A673 (cell line): ENCODE measurements at regions not wholly inside any gene's neighbourhood (a gene's known extent, or its start where the extent isn't known, plus 50 kb on each side); places are given as distances from the start of the nearest gene placed in this dataset.

Source experiments
- BruUV-seq: library from RNA; stranded (reverse); fragments of 400-500 nt; replicated peaks from 2 replicates; lab custom pipeline; 2021; lab: Mats Ljungman, UMichigan
- CTCF ChIA-PET: fragments of 300-600 bp; sonication (Branson Sonifier 250); formaldehyde crosslinking; loops from one replicate; lab custom pipeline; 2022; ENCODE audit warnings: antibody characterized with exemption; lab: Charles Lee
- POLR2A ChIA-PET: fragments of 300-600 bp; sonication (Branson Sonifier 250); formaldehyde crosslinking; loops from one replicate; lab custom pipeline; 2022; ENCODE audit warnings: antibody characterized with exemption; ENCODE audit not compliant: low non-redundant PET; lab: Charles Lee
- DNase-seq: peaks from one replicate; pipeline ENCODE4 v3.0.0-alpha.2; 2015; ENCODE audit warnings: low spot score
- H3K27ac ChIP-seq: fragments of 200-600 bp; sonication (generic); 2 replicates; pipeline ENCODE4 v1.5.1; 2016; ENCODE audit warnings: mixed run types, low read depth, mild to moderate bottlenecking, mixed read lengths, antibody characterized with exemption, low read length; ENCODE audit not compliant: poor library complexity, severe bottlenecking
- H3K27me3 ChIP-seq: fragments of 200-600 bp; sonication (generic); replicated peaks from 2 replicates; pipeline ENCODE4 v1.6.1; 2017; ENCODE audit warnings: mixed run types, low read depth, mild to moderate bottlenecking, mixed read lengths, antibody characterized with exemption, low read length; ENCODE audit not compliant: insufficient read depth, poor library complexity
- H3K36me3 ChIP-seq: fragments of 200-600 bp; sonication (generic); 2 replicates; pipeline ENCODE4 v1.6.1; 2016; ENCODE audit warnings: mixed run types, mild to moderate bottlenecking, mixed read lengths, antibody characterized with exemption, low read length; ENCODE audit not compliant: insufficient read depth, poor library complexity, severe bottlenecking
- H3K4me1 ChIP-seq: fragments of 200-600 bp; sonication (generic); 2 replicates; pipeline ENCODE4 v1.6.1; 2017; ENCODE audit warnings: mixed run types, mild to moderate bottlenecking, mixed read lengths, antibody characterized with exemption, low read length; ENCODE audit not compliant: insufficient read depth, poor library complexity, severe bottlenecking
- H3K4me3 ChIP-seq: fragments of 200-600 bp; sonication (generic); 2 replicates; pipeline ENCODE4 v1.5.1; 2016; ENCODE audit warnings: low read depth, mixed run types, mild to moderate bottlenecking, mixed read lengths, low read length; ENCODE audit not compliant: poor library complexity, severe bottlenecking
- H3K9me3 ChIP-seq: fragments of 200-600 bp; sonication (generic); 2 replicates; pipeline ENCODE4 v1.6.1; 2016; ENCODE audit warnings: mixed run types, low read depth, mild to moderate bottlenecking, mixed read lengths, antibody characterized with exemption, low read length; ENCODE audit not compliant: poor library complexity, severe bottlenecking
- CTCF ChIP-seq: fragments of 300-800, 200-600 bp; sonication (generic); conservative IDR thresholded peaks from 2 replicates; pipeline ENCODE4 v1.5.1; 2017; ENCODE audit warnings: low read depth, mild to moderate bottlenecking, antibody characterized with exemption, low read length, moderate library complexity, mixed read lengths
- EZH2 ChIP-seq: fragments of 200-600 bp; sonication (generic); IDR thresholded peaks from 2 replicates; pipeline ENCODE4 v1.6.1; 2017; ENCODE audit warnings: borderline replicate concordance, low read depth, mild to moderate bottlenecking, mixed read lengths, antibody characterized with exemption, low read length; ENCODE audit not compliant: poor library complexity, severe bottlenecking
- intact Hi-C: fragments of 100-400 bp; cut with micrococcal nuclease; formaldehyde crosslinking; loops from one replicate; pipeline ENCODE4 v1.10.0; 2022; ENCODE audit not compliant: unreplicated experiment

- POLR2A ChIA-PET, result no interaction called here
- no peaks in the 10 kb centered on the region for H3K27me3 ChIP-seq
- no peaks in the 10 kb centered on the region for H3K4me1 ChIP-seq
- no peak for DNase-seq
- H3K4me3 ChIP-seq, result no peak overlapping the region
- H3K36me3 ChIP-seq, result no peaks in the 10 kb centered on the region
- TF ChIP-seq EZH2 (no peak), CTCF (no peak)
- intact Hi-C loops, result no loop called here
- BruUV-seq, result no TSS peak
- CTCF ChIA-PET, result no interaction called here
- H3K9me3 ChIP-seq, result no peaks in the 10 kb centered on the region
- H3K27ac ChIP-seq, result no peak overlapping the region
These were observed 222.0 kb upstream of the FOXQ1 start for GRCh38 chr6:1089859-1090258.

GRCh38 chr6:1088492-1089001, 223.4 kb upstream of the FOXQ1 start:
- TF ChIP-seq CTCF, result no peak
- TF ChIP-seq EZH2, result no peak
- intact Hi-C loops, result no loop called here
- CTCF ChIA-PET, result no interaction called here

GRCh38 chr6:1087154-1087843, 224.6 kb upstream of the FOXQ1 start:
- Histone ChIP-seq H3K36me3 (no peaks in the 10 kb centered on the region), H3K9me3 (no peaks in the 10 kb centered on the region), H3K27ac (no peak overlapping the region), H3K4me3 (no peak overlapping the region), H3K27me3 (no peaks in the 10 kb centered on the region), H3K4me1 (no peaks in the 10 kb centered on the region)
- CTCF ChIA-PET, result no interaction called here
- no peak for DNase-seq
- POLR2A ChIA-PET, result no interaction called here
- TF ChIP-seq EZH2 (no peak), CTCF (no peak)
- intact Hi-C loops, result no loop called here
- BruUV-seq, result no TSS peak

More at GRCh38 chr6:1088492-1089001, 223.4 kb upstream of the FOXQ1 start:
- POLR2A ChIA-PET, result no interaction called here
- Histone ChIP-seq H3K9me3 (no peaks in the 10 kb centered on the region), H3K4me3 (no peak overlapping the region), H3K27me3 (no peaks in the 10 kb centered on the region), H3K27ac (no peak overlapping the region), H3K4me1 (no peaks in the 10 kb centered on the region), H3K36me3 (no peaks in the 10 kb centered on the region)
- DNase-seq, result no peak
- no TSS peak for BruUV-seq
